Tibial nerve (tissue), 4 donors: ENCODE measurements at regions not wholly inside any gene's neighbourhood (a gene's known extent, or its start where the extent isn't known, plus 50 kb on each side); places are given as distances from the start of the nearest gene placed in this dataset.

ENCODE experiments used
- DNase-seq, 2 donors: peaks; one replicate each; pipeline ENCODE4 v3.0.0-alpha.2; 2019; ENCODE audit warnings: low spot score in 2 of 2
- H3K27ac ChIP-seq, 4 donors: fragments of 200-600 bp; sonication (generic) in 3 of 4; one replicate each; pipeline ENCODE4 v1.5.1; 2017 to 2019; ENCODE audit warnings: mild to moderate bottlenecking in 1 of 4
- H3K27me3 ChIP-seq, 2 donors: fragments of 200-600 bp; sonication (generic) in 1 of 2; one replicate each; pipeline versions ENCODE4 v1.5.1 to v1.6.0; 2017 to 2019
- H3K36me3 ChIP-seq, 3 donors: fragments of 200-600 bp; sonication (generic); one replicate each; pipeline ENCODE4 v1.5.1; 2018 to 2019
- H3K4me1 ChIP-seq, 4 donors: fragments of 200-600 bp; sonication (generic) in 3 of 4; one replicate each; pipeline ENCODE4 v1.5.1; 2017 to 2019
- H3K4me3 ChIP-seq, 4 donors: fragments of 200-600 bp; sonication (generic) in 3 of 4; one replicate each; pipeline ENCODE4 v1.5.1; 2017 to 2019; ENCODE audit warnings: mild to moderate bottlenecking in 1 of 4, moderate library complexity in 1 of 4
- H3K9me3 ChIP-seq, 4 donors: fragments of 200-600 bp; sonication (generic) in 3 of 4; one replicate each; pipeline ENCODE4 v1.5.1; 2017 to 2019
- CTCF ChIP-seq, 5 experiments: fragments of 200-600 bp in 3 of 5; fragments of 450-650 bp in 2 of 5; sonication (generic) in 3 of 5; IDR thresholded peaks; one replicate each; pipeline ENCODE4 v1.5.1; 2016 to 2019; ENCODE audit warnings: antibody characterized with exemption in 5 of 5, mild to moderate bottlenecking in 3 of 5, moderate library complexity in 2 of 5
- EP300 ChIP-seq, 2 donors: sonication (generic); formaldehyde crosslinking; IDR thresholded peaks; one replicate each; pipeline ENCODE4 v1.6.1; 2017; ENCODE audit warnings: antibody characterized with exemption in 2 of 2, mild to moderate bottlenecking in 1 of 2
- POLR2A ChIP-seq, 2 donors: fragments of 450-650 bp; IDR thresholded peaks; one replicate each; pipeline ENCODE4 v1.6.1; 2017; ENCODE audit warnings: antibody characterized with exemption in 2 of 2, mild to moderate bottlenecking in 2 of 2, moderate library complexity in 2 of 2
- WGBS, 2 donors: methylation state at CpG; one replicate each; pipeline ENCODE4 v1.1.5; 2018; 5-methylcytosine and 5-hydroxymethylcytosine counted together

GRCh38 chr17:77494664-77495435, 354.1 kb downstream of the SEC14L1 start:
- H3K27me3 ChIP-seq: no peaks in the 10 kb centered on the region
- H3K27ac ChIP-seq: peak overlapping the region in 2 of 4 donors; percentile 18 to 57
- H3K9me3 ChIP-seq: no peaks in the 10 kb centered on the region
- peaks cover 0 to 82% (median 22%) of the 10 kb centered on the region in 3 donors for H3K36me3 ChIP-seq
- H3K4me3 ChIP-seq: no peak overlapping the region
- TF ChIP-seq EP300 (IDR thresholded peaks at IDR 0.05) (peak in 1 of 2 donors; percentile 76), POLR2A (IDR thresholded peaks at IDR 0.05) (no peak), CTCF (IDR thresholded peaks at IDR 0.05) (peak; percentile 92 to 99 (median 99))
- peaks cover 3 to 35% (median 16%) of the 10 kb centered on the region in 4 donors for H3K4me1 ChIP-seq
- DNase-seq: peak; percentile 80 to 89
- WGBS, 2 donors: 25 to 28% methylated on average over 12 to 18 of the region's 18 CpGs

GRCh38 chr17:77495575-77495974, 354.8 kb downstream of the SEC14L1 start:
- peaks cover 0 to 82% (median 20%) of the 10 kb centered on the region in 3 donors for H3K36me3 ChIP-seq
- 83% methylated on average over 11 of the region's 11 CpGs for WGBS, 2 donors
- no peak overlapping the region for H3K27ac ChIP-seq
- peaks cover 0 to 28% (median 8%) of the 10 kb centered on the region in 4 donors for H3K4me1 ChIP-seq
- peak in 1 of 2 donors; percentile 9 for DNase-seq
- no peak overlapping the region for H3K4me3 ChIP-seq
- H3K9me3 ChIP-seq: no peaks in the 10 kb centered on the region
- H3K27me3 ChIP-seq: no peaks in the 10 kb centered on the region
- no peak for TF ChIP-seq POLR2A (IDR thresholded peaks at IDR 0.05)
- no peak for TF ChIP-seq CTCF (IDR thresholded peaks at IDR 0.05)
- TF ChIP-seq EP300 (IDR thresholded peaks at IDR 0.05): no peak

- Histone ChIP-seq H3K27ac (no peak overlapping the region), H3K36me3 (peaks cover 0 to 82% (median 15%) of the 10 kb centered on the region in 3 donors), H3K4me3 (no peak overlapping the region), H3K9me3 (no peaks in the 10 kb centered on the region), H3K4me1 (peaks cover 0 to 22% (median 6%) of the 10 kb centered on the region in 4 donors), H3K27me3 (no peaks in the 10 kb centered on the region)
- 86 to 90% methylated on average over 12 of the region's 12 CpGs for WGBS, 2 donors
- TF ChIP-seq EP300 (IDR thresholded peaks at IDR 0.05) (no peak), POLR2A (IDR thresholded peaks at IDR 0.05) (no peak), CTCF (IDR thresholded peaks at IDR 0.05) (no peak)
- DNase-seq: peak in 1 of 2 donors; percentile 11
Measured at GRCh38 chr17:77496401-77496801, 355.6 kb downstream of the SEC14L1 start.

- Histone ChIP-seq H3K27ac (no peak overlapping the region), H3K4me3 (no peak overlapping the region), H3K36me3 (peaks cover 0 to 82% (median 11%) of the 10 kb centered on the region in 3 donors), H3K9me3 (no peaks in the 10 kb centered on the region), H3K4me1 (peaks cover 0 to 22% (median 6%) of the 10 kb centered on the region in 4 donors), H3K27me3 (no peaks in the 10 kb centered on the region)
- TF ChIP-seq POLR2A (IDR thresholded peaks at IDR 0.05) (no peak), CTCF (IDR thresholded peaks at IDR 0.05) (no peak), EP300 (IDR thresholded peaks at IDR 0.05) (no peak)
- DNase-seq: peak in 1 of 2 donors; percentile 8
- whole genome bisulfite sequencing, 2 donors: 74 to 83% methylated on average over 6 to 9 of the region's 9 CpGs
Measured at GRCh38 chr17:77496831-77497577, 356.2 kb downstream of the SEC14L1 start.

- WGBS, 2 donors: 76 to 79% methylated on average over 8 of the region's 8 CpGs
- H3K4me3 ChIP-seq: no peak overlapping the region
- no peaks in the 10 kb centered on the region for H3K9me3 ChIP-seq
Measured at GRCh38 chr17:77497578-77497934, 356.8 kb downstream of the SEC14L1 start.

More at GRCh38 chr17:77497578-77497934, 356.8 kb downstream of the SEC14L1 start:
- H3K27me3 ChIP-seq: no peaks in the 10 kb centered on the region
- peaks cover 0 to 22% (median 6%) of the 10 kb centered on the region in 4 donors for H3K4me1 ChIP-seq
- H3K36me3 ChIP-seq: peaks cover 0 to 81% (median 10%) of the 10 kb centered on the region in 3 donors
- DNase-seq: peak in 1 of 2 donors; percentile 11
- H3K27ac ChIP-seq: no peak overlapping the region
- TF ChIP-seq EP300 (IDR thresholded peaks at IDR 0.05) (no peak), POLR2A (IDR thresholded peaks at IDR 0.05) (no peak), CTCF (IDR thresholded peaks at IDR 0.05) (no peak)
